HS-27A (cell line): ENCODE measurements at regions not wholly inside any gene's neighbourhood (a gene's known extent, or its start where the extent isn't known, plus 50 kb on each side); places are given as distances from the start of the nearest gene placed in this dataset.

Source experiments
- DNase-seq: peaks from one replicate; pipeline ENCODE4 v3.0.0-alpha.2; 2012; ENCODE audit warnings: low read depth, missing footprints

DNA sequence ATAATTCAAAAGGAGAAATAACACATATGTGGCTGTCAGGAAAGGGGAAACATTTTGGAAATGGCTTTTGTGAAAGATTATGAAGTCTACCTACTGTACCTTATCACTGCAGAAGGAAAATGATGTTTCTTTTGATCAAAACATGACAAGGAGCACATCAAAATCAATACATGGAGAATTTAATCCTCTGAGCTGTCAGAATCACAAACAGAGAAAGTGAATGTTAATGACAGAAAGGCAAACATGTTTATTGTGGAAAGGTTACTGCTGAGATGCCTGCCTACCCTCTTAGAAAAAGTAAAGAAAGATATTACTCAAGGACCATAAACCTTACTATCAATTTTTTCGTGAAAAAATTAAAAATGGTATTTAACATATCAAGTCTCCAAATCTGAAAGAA is 794.5 kb upstream of the GYPC start:
- no peak for DNase-seq

DNA sequence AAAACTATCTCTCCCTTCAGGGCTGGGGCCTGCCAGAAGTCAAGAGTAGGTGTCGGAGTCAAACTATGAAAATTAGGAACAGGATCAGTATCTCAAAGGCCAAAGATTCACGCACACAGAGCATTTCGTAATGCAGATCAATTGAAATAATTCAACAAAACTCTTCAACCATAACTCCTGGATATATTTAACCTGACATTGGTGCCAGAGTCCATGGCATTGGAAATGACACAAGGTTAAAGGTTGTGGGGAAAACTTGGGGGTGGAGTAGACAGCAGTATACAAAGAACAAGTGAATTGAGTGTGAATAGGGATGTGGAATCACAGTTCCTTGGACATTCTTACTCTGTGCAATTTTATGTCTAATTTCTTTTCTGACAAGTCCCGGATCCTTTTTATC is 788.0 kb upstream of the GYPC start:
- no peak for DNase-seq

DNA sequence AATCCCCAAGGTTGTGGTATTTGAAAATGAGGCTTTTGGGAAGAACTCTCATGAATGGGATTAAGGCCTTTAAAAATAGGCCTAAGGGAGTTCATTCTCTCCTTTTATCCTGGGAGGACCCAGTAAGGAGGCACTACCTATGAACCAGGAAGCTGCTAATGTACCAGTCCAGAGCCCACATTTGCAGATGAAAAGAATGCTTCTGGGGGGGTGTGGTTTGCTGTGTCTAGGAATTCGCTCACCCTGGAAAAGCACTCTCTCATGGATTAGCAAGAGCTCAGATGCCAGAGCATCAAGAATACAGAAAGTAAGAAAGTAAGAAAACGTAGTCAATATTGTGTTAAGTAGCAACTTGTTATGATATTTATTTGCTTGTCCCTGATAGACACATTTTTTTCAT is 785.7 kb upstream of the GYPC start:
- no peak for DNase-seq

- DNase-seq: no peak
Observed at GRCh38 chr2:125870746-125871145, 785.2 kb upstream of the GYPC start.

- no peak for DNase-seq
Observed at GRCh38 chr2:125874564-125874963, 781.4 kb upstream of the GYPC start.

DNA sequence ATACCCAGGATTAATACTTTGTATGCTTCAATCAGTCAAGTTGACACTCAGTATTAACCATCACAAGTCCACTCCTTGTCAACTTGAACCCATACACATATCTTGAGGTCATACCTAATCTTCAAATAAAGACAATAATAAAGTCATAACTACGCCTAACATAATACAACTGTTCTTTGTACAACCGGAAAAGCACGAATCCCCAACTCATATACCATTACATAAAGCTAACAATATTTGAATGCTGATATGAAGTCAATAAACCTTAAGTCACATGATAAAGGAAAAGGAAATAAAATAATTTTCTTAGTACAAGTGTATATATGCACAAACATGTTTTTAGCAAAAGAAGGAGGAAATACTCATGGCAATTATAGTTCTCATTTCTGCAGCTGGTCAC is 770.6 kb upstream of the GYPC start:
- no peak for DNase-seq

DNA sequence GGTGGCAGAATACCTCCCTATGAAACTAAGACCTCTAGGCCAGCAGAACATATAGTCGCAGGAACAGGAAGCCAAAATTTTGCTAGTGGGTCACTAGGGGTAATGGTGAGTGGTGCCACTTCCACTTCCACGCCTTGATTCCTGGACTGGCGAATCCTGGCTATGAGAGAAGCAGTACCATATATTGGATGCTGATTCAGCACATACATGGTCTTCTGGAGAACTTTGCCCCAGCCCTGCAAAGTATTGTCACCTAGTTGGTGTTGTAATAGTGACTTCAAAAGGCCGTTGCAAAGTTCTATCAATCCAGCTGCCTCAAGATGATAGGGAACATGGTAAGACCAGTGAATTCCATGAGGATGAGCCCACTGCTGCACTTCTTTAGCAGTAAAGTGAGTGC is 769.8 kb upstream of the GYPC start:
- DNase-seq: no peak

- no peak for DNase-seq
Observed at GRCh38 chr2:125901278-125901677, 754.7 kb upstream of the GYPC start.

DNA sequence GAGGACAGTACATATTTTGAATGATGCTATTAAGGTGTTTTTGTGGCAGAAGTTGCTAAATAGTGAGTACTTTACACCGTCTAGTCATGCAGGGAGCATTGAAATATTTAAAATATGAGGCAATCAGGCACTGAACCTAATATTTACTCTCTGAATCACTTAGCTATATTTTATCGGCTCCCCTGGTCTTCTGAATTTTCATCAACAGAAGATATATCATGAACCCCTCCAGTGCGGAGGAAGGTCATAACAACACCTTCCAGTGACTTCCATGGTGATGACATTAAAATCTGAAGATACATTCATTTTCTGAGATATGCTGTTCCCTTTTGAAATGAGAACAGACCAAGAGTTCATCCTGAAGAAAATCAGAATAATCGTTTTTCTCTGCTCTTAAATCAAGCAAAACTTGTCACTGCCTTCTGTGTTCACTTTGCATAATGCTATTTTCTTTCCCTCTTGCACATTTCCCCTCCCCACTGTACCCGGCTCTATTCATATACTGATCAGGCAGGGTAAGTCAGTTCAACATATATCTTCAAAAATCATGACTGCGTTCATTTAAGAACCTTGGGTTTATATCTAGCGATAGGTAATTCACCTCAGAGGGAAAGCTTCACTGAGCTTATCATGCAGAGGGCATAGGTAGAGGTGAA is 729.9 kb upstream of the GYPC start:
- DNase-seq: no peak

DNA sequence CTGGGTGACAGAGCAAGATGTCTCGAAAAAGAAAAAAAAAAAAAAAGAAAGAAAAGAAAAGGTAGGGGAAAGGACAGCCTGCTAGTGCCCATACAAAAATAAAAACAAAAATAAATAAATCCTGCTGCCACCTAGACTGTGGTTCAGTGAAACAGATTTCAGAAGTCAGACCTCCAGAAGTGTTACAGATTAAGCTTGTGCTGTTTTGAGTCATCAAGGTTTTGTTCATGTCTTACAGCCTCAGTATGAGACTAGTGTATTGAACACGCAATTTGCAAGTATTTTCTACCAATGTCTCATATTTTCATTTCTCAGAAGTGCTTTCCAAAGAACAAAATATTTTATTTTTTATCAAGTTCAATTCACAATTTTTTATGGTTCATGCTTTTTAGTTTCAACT is 720.4 kb upstream of the GYPC start:
- no peak for DNase-seq

GRCh38 chr2:125942585-125943424 is 713.2 kb upstream of the GYPC start:
- no peak for DNase-seq

DNA sequence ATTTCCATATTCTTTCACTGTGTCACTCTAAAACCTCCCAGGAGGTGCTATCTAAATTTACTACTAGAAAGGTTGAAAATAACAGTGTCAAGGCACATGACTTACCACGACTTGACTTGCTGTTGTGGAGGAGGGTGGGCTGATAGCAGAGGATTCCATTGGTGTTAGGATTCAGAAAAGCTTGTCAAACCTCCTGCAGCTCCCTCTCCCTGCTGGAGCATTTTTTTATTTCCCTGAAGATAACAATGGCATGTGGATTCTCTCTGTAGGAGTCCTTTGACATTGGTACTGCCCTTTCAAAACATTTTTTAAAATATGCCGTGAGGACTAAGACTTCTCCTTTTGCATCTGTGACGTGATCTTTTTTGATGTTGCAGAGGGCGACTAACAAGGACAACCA is 696.9 kb upstream of the GYPC start:
- no peak for DNase-seq

DNA sequence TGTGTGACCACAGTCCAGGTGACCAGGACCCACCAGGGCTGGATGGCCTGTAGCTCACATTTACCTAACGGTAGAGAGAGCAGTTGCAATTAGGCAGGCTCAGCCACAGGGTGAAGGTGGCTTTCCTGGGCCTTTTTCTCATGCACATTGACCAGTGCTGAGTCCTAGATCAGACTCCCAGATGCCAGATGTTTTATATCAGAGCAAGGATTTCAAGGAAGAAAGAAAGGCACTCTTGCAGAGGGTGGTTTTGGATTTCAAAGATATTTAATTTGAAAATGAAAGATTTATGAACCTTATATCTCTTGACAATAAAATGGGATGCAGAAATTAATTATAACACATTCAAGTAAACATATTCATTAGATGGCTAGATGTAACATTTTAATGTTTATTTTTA is 694.2 kb upstream of the GYPC start:
- no peak for DNase-seq

DNA sequence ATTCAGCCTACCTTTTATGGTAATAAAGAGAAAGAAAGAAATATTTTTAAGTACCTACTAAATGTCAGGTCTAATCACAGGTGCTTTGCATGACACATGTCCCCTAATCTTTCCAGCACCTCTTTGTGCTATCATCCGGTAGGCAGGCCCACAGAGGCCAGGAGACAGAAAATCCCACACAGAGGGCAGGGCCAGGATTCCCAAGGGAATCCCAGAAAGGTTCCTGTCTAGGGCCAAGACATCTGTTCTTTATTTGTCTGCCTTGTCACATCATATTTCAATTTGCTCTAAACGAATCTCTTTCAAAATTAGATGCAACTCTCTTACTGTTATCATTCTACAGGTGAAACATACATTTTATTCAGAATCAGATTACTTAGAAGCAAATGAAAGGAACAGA is 676.1 kb upstream of the GYPC start:
- DNase-seq: no peak

DNA sequence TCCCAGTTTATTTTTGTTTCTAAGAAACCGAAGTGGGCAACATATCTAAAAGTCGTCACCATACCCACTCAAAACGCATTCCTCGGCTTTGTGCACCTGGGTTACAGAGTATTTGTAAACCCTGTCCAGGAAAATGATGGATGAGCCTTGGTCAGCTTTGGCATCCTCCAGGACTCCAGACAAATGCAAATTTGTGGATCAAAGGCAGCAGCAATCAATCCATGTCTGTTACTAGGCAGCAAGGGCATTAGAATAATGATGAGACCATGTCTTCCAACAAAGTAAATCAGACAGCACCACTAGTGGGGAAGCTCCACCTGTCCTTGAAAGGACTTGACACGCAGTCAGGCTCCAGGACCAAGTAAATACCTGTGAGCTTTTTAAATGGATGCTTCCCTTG is 672.6 kb upstream of the GYPC start:
- no peak for DNase-seq

DNA sequence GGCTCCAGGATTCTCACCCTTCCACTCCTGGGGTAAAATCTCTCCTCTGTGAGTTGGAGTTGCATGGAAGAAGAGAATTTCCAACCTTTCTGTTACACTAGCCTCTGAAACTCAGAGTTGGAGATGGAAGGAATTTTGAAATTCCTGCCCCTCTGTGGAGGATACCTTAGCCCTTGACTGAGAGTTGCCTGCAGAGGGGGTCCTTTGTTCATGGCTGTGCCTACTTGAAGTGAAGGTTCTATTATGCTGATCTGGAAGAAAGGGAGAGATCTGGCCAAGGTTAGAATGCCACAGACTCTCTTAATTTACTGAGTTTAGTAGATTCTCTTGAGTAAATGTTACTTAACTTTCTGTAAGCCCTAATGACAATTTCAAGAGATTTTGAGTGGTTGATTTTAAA is 626.6 kb upstream of the GYPC start:
- no peak for DNase-seq

DNA sequence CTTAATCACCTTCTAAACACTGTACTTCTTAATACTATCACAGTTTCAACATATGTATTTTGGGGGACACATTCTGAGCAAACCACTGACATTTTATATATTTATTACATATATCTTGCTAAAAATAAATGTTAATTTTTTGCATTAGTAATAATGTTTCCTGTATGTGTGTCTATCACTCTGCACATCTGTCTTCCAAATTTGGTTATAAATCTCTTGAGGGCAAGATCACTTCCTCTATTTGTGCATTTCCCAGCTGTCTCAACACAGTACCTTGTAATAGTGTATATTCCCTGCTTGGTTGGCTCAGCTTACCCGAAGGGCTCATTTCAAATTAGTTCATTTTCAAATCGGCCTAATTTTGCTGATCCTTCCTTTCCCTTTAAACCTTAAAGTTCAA is 617.1 kb upstream of the GYPC start:
- DNase-seq: no peak

GRCh38 chr2:126041391-126042047 is 614.4 kb upstream of the GYPC start:
- DNase-seq: no peak

DNA sequence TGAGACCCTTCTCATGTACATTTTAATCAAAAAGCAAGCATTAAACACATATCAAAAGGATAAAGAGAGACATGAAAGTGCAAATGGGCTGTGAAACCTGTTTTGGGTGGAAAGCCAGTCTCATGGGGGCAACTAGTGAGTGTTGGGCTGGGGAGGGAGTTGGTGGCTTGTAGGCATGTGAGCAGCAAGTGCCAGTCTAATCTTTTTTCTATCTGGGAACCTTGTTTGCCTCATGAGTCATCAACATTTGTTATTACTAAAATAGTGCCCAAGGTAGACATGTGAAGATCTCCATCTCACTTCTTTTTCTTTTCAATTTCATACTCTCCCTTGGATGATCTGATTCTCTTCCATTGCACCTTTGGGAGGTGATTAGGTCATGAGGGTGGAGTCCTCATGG is 613.9 kb upstream of the GYPC start:
- DNase-seq: no peak

GRCh38 chr2:126048719-126049118 is 607.2 kb upstream of the GYPC start:
- DNase-seq: no peak

GRCh38 chr2:126049461-126049860 is 606.5 kb upstream of the GYPC start:
- no peak for DNase-seq

GRCh38 chr2:126050991-126051736 is 604.8 kb upstream of the GYPC start:
- DNase-seq: no peak
